ENCODE measurements at regions not wholly inside any gene's neighbourhood (a gene's known extent, or its start where the extent isn't known, plus 50 kb on each side); places are given as distances from the start of the nearest gene placed in this dataset.

GRCh38 chr13:78426183-78426582, 177.2 kb downstream of the POU4F1 start:
- no peak overlapping the region for H3K4me3 ChIP-seq (ENCODE audit: low read length)
- H3K36me3 ChIP-seq (ENCODE audit: control insufficient read depth, insufficient read depth, low read length, severe bottlenecking) = no peaks in the 10 kb centered on the region
- no peaks in the 10 kb centered on the region for H3K27me3 ChIP-seq (replicated peaks; ENCODE audit: control insufficient read depth, insufficient read depth, low read length)
- no peak overlapping the region for H3K9ac ChIP-seq (ENCODE audit: low read length)
- DNase-seq (ENCODE audit: low read depth) = no peak
- no peaks in the 10 kb centered on the region for H3K9me3 ChIP-seq (ENCODE audit: control insufficient read depth, low read length)
- peaks cover under 1% of the 10 kb centered on the region for H3K4me1 ChIP-seq (ENCODE audit: control insufficient read depth, insufficient read depth, low read length)

- Histone ChIP-seq H3K9ac (ENCODE audit: low read length) (no peak overlapping the region), H3K36me3 (ENCODE audit: control insufficient read depth, insufficient read depth, low read length, severe bottlenecking) (no peaks in the 10 kb centered on the region), H3K9me3 (ENCODE audit: control insufficient read depth, low read length) (no peaks in the 10 kb centered on the region), H3K4me1 (ENCODE audit: control insufficient read depth, insufficient read depth, low read length) (peaks cover 12% of the 10 kb centered on the region), H3K27me3 (replicated peaks; ENCODE audit: control insufficient read depth, insufficient read depth, low read length) (no peaks in the 10 kb centered on the region), H3K4me3 (ENCODE audit: low read length) (no peak overlapping the region)
- no peak for DNase-seq (ENCODE audit: low read depth)
Observed at GRCh38 chr13:78420814-78421213, 182.5 kb downstream of the POU4F1 start.

GRCh38 chr13:78413887-78414553, 189.3 kb downstream of the POU4F1 start:
- Histone ChIP-seq H3K4me3 (ENCODE audit: low read length) (no peak overlapping the region), H3K9me3 (ENCODE audit: control insufficient read depth, low read length) (no peaks in the 10 kb centered on the region), H3K4me1 (ENCODE audit: control insufficient read depth, insufficient read depth, low read length) (no peaks in the 10 kb centered on the region), H3K9ac (ENCODE audit: low read length) (no peak overlapping the region), H3K36me3 (ENCODE audit: control insufficient read depth, insufficient read depth, low read length, severe bottlenecking) (no peaks in the 10 kb centered on the region), H3K27me3 (replicated peaks; ENCODE audit: control insufficient read depth, insufficient read depth, low read length) (no peaks in the 10 kb centered on the region)
- DNase-seq (ENCODE audit: low read depth) = no peak

DNA sequence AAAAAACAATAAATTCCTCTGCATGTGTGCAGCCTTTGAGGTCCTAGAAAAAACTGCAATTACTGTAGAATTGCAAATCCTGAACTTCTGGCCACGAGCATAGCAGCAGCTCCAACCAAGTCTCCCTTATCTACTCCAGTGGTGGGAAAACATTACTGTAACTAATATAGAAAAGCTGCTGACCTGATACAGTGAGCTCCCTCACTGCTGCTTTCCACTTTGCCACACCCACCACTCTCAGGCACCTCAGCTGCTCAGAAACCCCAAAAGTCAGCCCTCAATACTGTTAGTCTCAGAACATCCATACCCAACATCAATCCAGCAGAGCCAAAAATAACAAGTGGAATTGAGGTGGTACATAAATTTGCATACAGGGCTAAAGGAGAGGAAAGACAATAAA, 192.5 kb downstream of the POU4F1 start:
- Histone ChIP-seq H3K9me3 (ENCODE audit: control insufficient read depth, low read length) (no peaks in the 10 kb centered on the region), H3K4me3 (ENCODE audit: low read length) (no peak overlapping the region), H3K27me3 (replicated peaks; ENCODE audit: control insufficient read depth, insufficient read depth, low read length) (no peaks in the 10 kb centered on the region), H3K9ac (ENCODE audit: low read length) (no peak overlapping the region), H3K36me3 (ENCODE audit: control insufficient read depth, insufficient read depth, low read length, severe bottlenecking) (no peaks in the 10 kb centered on the region), H3K4me1 (ENCODE audit: control insufficient read depth, insufficient read depth, low read length) (no peaks in the 10 kb centered on the region)
- DNase-seq (ENCODE audit: low read depth) = no peak

DNA sequence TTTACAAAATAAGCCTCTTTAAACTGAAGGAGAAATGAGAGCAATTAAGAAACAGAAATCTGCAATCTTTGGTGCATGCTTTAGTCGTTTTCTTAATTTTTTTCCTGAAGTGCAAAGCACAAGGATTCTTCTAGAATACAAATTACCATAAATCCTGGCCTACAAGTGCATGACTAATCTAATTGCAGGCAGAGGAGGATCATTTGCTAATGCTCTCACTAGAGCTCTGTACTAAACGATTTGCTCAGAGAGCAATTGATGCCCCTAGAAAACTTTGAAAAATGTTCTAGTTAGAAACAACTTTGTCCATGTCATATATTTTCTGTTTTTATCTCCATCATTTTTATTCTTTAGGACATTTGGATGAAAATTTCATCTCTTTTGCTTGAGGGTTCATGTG, 193.2 kb downstream of the POU4F1 start:
- Histone ChIP-seq H3K9me3 (ENCODE audit: control insufficient read depth, low read length) (no peaks in the 10 kb centered on the region), H3K36me3 (ENCODE audit: control insufficient read depth, insufficient read depth, low read length, severe bottlenecking) (no peaks in the 10 kb centered on the region), H3K27me3 (replicated peaks; ENCODE audit: control insufficient read depth, insufficient read depth, low read length) (no peaks in the 10 kb centered on the region), H3K4me1 (ENCODE audit: control insufficient read depth, insufficient read depth, low read length) (no peaks in the 10 kb centered on the region), H3K4me3 (ENCODE audit: low read length) (no peak overlapping the region), H3K9ac (ENCODE audit: low read length) (no peak overlapping the region)
- no peak for DNase-seq (ENCODE audit: low read depth)

DNA sequence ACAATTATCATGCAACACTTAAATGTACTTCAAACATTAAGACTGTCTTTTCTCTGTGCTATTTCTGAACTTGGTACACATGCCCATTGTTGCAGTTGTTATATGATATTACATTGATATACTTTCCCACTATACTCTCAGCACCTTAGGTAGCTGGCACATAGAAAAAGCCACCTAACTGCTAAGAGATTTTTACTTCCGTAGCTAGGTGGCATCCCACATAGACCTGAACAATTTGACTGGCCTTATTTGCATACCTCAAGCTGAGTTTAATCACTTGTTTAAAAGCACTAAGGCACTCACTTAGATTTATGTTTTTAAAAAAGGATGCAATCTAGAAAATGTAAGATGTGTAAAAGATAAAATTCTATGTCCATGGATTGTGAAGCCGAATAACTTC, 194.2 kb downstream of the POU4F1 start:
- DNase-seq (ENCODE audit: low read depth) = no peak
- Histone ChIP-seq H3K9me3 (ENCODE audit: control insufficient read depth, low read length) (no peaks in the 10 kb centered on the region), H3K4me1 (ENCODE audit: control insufficient read depth, insufficient read depth, low read length) (no peaks in the 10 kb centered on the region), H3K4me3 (ENCODE audit: low read length) (no peak overlapping the region), H3K27me3 (replicated peaks; ENCODE audit: control insufficient read depth, insufficient read depth, low read length) (no peaks in the 10 kb centered on the region), H3K9ac (ENCODE audit: low read length) (no peak overlapping the region), H3K36me3 (ENCODE audit: control insufficient read depth, insufficient read depth, low read length, severe bottlenecking) (no peaks in the 10 kb centered on the region)

GRCh38 chr13:78404846-78405360, 198.4 kb downstream of the POU4F1 start:
- no peak overlapping the region for H3K9ac ChIP-seq (ENCODE audit: low read length)
- no peaks in the 10 kb centered on the region for H3K4me1 ChIP-seq (ENCODE audit: control insufficient read depth, insufficient read depth, low read length)
- H3K4me3 ChIP-seq (ENCODE audit: low read length) = no peak overlapping the region
- no peaks in the 10 kb centered on the region for H3K9me3 ChIP-seq (ENCODE audit: control insufficient read depth, low read length)
- no peak for DNase-seq (ENCODE audit: low read depth)
- H3K36me3 ChIP-seq (ENCODE audit: control insufficient read depth, insufficient read depth, low read length, severe bottlenecking) = no peaks in the 10 kb centered on the region
- no peaks in the 10 kb centered on the region for H3K27me3 ChIP-seq (replicated peaks; ENCODE audit: control insufficient read depth, insufficient read depth, low read length)

DNA sequence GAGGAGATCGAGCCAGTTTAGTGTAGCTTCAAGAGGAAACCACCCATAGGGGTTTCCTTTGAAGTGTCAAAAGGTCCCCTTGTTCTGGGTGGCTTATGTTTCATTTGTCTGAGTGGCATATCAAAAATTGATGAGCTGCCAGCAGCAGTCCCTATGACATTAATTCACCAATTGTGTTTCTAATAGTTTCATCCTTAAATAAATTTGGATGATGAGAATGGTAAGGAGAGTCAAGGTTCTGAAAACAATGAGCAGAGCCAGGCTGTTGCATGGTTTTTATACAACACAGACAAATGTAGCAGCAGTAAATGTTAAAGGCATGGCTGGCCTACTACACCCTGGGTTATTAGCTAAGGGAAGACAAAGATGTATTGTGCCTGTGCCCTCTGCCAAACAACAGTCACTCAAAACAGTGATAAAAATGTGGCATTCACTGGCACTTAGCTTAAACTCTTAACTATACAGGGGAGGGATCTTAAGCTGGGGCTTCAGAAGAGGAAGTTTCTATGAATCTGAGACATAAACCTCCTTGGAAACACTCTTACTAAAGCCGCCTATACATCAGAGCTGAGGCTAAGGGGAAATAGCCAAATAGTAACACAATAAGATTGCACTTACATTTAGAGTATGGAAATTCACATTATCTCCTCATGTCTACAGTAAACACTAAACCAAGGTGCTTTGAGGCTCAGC, 200.5 kb downstream of the POU4F1 start:
- Histone ChIP-seq H3K9ac (ENCODE audit: low read length) (no peak overlapping the region), H3K9me3 (ENCODE audit: control insufficient read depth, low read length) (no peaks in the 10 kb centered on the region), H3K4me3 (ENCODE audit: low read length) (no peak overlapping the region), H3K4me1 (ENCODE audit: control insufficient read depth, insufficient read depth, low read length) (no peaks in the 10 kb centered on the region), H3K36me3 (ENCODE audit: control insufficient read depth, insufficient read depth, low read length, severe bottlenecking) (no peaks in the 10 kb centered on the region), H3K27me3 (replicated peaks; ENCODE audit: control insufficient read depth, insufficient read depth, low read length) (no peaks in the 10 kb centered on the region)
- no peak for DNase-seq (ENCODE audit: low read depth)

- Histone ChIP-seq H3K36me3 (ENCODE audit: control insufficient read depth, insufficient read depth, low read length, severe bottlenecking) (no peaks in the 10 kb centered on the region), H3K27me3 (replicated peaks; ENCODE audit: control insufficient read depth, insufficient read depth, low read length) (no peaks in the 10 kb centered on the region), H3K9ac (ENCODE audit: low read length) (no peak overlapping the region), H3K4me3 (ENCODE audit: low read length) (no peak overlapping the region), H3K9me3 (ENCODE audit: control insufficient read depth, low read length) (no peaks in the 10 kb centered on the region), H3K4me1 (ENCODE audit: control insufficient read depth, insufficient read depth, low read length) (no peaks in the 10 kb centered on the region)
- DNase-seq (ENCODE audit: low read depth) = no peak
Observed at GRCh38 chr13:78401873-78402707, 201.3 kb downstream of the POU4F1 start.

DNA sequence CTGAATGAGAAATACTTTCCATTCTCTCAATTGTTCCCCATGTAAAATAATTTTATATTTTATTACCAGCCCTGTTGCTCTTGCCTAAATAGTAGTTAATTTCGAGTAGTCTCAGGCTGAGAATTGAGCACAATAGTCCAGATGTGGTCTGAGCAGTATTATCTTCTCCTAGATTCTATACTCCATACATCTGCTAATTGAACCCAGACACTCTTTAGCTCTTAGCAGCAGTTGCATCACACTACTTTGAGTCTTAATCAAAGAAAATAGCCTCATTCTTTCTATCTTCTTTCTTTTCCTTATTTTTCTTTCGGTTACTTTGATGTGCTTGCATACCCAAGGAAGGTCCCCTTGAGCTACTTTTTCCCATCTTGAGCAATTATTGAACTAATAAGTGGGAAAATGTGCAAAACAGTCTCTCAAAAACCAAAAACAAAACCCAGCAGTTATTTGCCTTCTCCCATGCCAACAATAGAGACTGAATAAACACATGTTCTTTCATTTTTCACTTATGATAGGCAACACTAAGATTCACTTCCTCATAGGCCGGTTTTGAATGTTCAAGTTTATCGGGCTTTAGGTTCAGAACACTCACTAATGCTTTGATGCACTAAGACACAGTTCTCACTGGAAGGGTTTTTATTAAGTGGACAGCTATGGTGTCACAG, 204.5 kb downstream of the POU4F1 start:
- H3K4me3 ChIP-seq (ENCODE audit: low read length) = no peak overlapping the region
- H3K4me1 ChIP-seq (ENCODE audit: control insufficient read depth, insufficient read depth, low read length) = no peaks in the 10 kb centered on the region
- H3K9me3 ChIP-seq (ENCODE audit: control insufficient read depth, low read length) = no peaks in the 10 kb centered on the region
- no peak overlapping the region for H3K9ac ChIP-seq (ENCODE audit: low read length)
- no peak for DNase-seq (ENCODE audit: low read depth)
- H3K36me3 ChIP-seq (ENCODE audit: control insufficient read depth, insufficient read depth, low read length, severe bottlenecking) = no peaks in the 10 kb centered on the region
- no peaks in the 10 kb centered on the region for H3K27me3 ChIP-seq (replicated peaks; ENCODE audit: control insufficient read depth, insufficient read depth, low read length)
